HG03460 (cell line): ENCODE measurements at regions not wholly inside any gene's neighbourhood (a gene's known extent, or its start where the extent isn't known, plus 50 kb on each side); places are given as distances from the start of the nearest gene placed in this dataset.
A peak's percentile ranks its signal among the peaks of the same experiment; 100 is the strongest.
"Not testable (repeated sequence)": the region's sequence is repeated elsewhere in the genome, so short reads cannot be mapped to it uniquely, and the experiment has no call there.

Source experiments
- ATAC-seq: cut with Tn5 transposase; IDR thresholded peaks from one replicate; pipeline ENCODE4 v1.9.1; 2021; ENCODE audit not compliant: unreplicated experiment

DNA sequence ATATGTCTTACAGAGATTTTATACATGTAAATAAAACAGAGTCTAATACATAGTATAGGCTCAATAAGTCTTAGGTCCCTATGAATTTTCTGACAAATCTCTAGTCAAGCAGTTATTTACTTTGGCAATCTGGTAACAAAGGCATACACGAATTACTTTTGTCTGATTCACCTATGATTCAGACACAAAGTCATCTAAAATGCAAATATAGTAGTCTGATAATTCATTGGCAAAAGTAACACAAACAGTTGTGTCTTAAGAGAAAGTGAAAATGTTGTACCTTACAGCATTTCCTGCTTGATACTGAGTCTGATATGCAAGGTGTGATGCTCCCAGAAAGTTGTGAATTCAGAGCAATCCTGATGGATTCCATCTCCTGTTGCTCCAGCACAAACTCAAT is 209.4 kb upstream of the PRSS1 start:
- no peak for ATAC-seq

DNA sequence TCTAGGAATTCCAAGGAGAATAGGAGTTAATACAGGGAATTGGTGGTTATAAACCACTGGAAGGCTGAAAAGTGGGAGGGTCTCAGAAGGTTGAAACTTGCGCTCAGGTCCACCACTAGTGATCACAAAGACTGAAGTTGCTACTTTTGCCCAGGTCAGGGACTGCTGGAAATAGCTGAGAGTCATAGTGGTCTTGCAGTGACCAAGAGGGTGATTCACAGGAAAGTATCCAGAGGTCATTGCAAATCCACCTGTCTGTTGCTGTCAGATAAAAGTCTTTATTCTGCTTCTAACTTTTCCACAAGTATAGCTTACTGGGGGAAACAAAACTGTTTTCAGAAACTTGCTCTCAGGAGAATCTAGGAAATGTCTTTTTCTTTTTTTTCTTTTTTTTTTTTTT is 211.5 kb upstream of the PRSS1 start:
- ATAC-seq = no peak

DNA sequence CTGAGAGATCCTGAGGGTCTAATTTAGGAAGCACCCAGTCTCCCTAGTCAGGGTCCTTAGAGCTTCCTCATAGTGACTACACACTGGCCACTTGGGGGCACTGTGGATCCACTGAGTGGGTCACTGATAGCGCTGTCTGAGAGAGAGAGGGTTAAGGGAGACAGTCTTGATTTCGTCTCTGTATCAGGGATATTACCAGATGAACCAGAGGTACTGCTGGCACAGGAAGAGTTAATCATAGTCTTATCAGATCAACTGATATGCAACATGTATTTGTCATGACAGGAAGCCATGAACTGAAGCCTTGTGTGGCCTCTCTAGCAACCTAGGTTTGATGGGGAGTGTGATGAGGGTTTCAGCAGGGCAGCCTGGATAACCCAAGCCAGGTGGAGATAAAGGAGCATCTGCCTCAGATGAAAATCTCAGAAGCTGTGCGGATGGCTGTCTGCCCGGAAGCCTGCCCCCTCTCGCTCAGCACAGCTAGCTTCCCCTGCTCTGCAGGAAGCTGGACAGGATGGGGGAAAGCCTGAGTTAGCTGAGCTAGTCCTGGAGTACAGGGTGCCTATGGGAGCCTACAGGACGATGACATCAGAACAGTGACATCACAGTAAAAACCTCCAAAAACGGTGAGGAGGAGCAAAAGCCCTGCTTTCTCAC is 214.0 kb upstream of the PRSS1 start:
- ATAC-seq = peak; percentile 91

DNA sequence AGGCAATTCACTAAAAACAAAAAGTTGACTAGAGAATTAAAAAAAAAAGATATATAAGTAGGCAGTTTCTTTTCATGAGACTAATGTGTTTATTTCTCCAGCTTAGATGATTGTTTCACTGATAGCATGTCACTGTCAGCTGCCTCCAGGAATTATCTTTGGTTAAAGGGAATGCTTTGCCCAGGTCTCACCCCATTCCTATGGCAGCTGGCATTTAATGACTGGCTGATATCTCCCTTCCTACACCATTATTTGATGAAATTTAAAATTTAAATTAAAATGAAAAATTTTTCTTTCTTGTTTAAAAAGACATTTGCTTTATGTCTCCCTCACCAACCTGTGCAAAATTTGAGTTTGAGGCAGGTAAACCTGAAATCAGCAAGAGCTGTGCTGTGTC is 214.5 kb upstream of the PRSS1 start:
- ATAC-seq = no peak

DNA sequence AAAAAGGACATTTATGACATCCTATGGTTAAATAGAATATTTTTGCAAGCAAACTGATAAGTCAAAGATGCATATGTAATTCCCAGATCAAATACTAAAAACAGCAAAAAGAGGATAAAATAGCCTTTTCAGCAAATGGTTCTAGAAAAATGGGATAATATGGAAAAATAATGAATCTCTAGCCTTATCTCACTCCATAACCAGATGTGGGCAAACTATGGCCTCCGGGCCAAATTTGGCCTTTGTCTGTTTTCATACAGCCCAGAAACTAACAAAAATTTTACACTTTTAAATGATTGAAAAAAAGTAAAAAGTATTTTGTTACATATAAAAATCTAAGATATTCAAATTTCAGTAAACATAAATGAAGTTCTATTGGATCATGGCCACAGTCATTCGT is 215.4 kb upstream of the PRSS1 start:
- ATAC-seq = no peak

DNA sequence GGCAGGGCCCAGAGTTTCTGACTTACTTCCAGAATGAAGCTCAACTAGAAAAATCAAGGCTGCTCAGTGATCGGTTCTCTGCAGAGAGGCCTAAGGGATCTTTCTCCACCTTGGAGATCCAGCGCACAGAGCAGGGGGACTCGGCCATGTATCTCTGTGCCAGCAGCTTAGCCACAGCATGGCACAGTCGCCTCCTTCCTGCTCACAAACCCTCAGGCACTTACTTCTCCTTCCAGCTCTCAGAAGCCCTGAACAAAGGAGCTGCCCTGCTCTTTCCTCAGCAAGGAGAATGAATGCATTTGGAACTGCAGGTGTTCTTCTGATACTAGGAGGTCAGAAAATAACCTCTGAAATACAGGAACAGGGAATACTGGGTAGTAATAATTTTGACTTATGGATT is 219.7 kb upstream of the PRSS1 start:
- no peak for ATAC-seq

DNA sequence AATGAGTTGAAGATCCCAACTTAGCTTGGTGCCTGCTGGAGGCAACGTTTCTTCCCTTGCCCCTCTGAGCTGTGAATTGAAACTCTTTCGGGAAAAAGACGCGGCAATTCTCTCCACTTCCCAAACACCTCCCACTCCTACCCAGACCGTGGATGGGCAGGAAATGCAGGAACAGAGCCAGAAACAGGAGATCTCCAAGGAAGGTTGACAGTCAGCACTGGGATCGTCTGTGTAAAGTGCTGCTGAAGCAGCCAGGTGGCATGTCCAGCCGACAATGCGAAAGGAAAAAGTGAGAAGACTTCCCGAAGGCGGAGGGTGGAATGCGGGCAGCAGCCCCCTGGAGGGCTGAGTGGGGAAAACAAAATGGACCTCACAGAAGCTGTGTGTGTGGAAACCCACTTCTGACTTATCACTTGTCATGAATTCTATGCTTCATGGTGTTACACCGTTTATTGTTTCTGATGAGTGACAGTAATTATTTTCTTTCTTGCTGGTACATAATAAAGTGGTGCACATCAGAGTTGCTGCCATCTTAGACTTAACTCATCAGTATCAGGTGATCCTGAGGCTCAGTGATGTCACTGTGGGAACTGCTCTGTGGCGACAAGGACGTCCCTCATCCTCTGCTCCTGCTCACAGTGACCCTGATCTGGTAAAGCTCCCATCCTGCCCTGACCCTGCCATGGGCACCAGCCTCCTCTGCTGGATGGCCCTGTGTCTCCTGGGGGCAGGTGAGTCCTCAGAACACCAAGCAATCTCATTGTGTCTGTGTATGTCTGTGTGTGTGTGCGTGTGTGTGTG is 220.5 kb upstream of the PRSS1 start:
- ATAC-seq = no peak

DNA sequence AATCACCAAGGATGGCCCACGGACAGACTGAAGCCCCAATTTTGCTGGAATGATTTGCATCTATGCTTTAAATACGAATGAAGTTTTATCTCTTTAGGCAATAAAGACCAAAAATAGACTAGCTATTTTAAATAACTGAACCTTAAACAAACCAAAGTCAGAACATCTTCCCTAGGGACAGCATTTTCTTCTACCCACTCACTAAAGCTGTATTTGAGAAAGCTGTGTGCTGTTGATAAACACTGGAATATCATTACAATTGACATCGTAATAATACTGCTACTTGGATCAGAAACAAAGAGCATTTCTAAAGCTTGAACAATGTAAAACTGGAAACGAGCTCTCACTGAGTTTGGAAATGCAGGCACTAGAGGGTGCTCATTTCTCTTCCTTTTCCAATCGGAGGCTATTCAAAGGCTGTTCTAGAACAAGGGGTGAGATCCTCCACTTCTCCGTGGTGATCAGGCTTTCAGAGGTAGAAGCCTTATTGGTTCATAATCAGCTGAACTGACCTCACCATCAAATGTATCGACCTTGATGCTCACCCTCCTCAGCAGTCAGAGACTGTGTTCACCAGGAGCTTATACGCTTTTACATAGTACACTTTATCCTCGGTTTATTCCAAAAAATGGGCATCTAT is 225.3 kb upstream of the PRSS1 start:
- no peak for ATAC-seq

DNA sequence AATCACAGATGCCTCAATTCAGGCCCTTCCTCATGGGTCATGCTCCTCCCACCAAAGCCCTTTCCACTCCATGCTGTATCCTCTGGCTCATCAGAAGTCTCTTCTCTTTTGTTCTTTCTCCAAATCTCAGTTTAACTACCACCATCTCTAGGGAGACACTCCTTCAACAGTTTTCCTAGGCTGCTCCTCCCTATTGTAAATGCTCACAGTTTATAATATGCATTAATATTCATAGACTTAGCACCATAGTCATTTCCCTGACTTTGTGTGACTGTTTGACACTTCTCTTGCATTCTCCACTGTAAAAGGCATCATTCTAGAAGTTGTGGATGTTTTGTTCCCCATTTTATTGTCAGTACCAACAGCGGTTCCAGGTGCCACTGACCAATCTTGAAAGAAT is 226.5 kb upstream of the PRSS1 start:
- no peak for ATAC-seq

DNA sequence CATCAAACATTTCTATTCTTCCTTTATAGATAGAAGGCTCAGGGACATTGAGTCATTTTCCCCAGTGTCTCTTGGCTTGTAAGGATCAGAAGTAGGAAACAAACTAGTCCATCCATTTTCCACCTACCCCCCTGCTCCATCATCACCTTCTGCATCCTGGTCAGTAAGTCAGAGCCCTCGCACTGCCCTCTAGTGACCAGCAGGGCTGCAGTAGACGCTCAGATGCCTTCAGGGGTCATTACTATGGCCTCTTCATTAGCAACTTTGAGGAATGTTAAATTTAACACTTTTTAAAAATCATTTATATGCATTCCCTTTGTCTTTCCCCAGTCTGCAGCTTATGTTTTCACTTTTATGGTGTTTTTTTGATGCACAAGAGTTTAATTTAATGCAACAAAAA is 228.4 kb upstream of the PRSS1 start:
- ATAC-seq = not testable (repeated sequence)

DNA sequence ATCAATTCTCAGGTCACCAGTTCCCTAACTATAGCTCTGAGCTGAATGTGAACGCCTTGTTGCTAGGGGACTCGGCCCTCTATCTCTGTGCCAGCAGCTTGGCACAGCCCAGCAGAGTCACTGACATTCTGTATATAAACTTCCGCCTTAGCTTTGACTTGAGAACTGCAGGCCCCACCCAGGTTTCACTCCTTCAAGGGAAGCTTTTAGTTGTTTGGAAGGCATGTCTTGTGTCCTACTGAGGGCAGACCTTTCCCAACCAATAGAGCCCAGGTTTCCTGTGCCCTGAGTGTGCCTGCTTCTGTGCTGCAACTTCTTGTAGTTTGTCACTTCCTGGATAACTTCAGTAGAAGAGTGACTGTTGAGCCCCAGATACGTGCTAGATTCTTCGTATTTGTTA is 228.8 kb upstream of the PRSS1 start:
- ATAC-seq = not testable (repeated sequence)

DNA sequence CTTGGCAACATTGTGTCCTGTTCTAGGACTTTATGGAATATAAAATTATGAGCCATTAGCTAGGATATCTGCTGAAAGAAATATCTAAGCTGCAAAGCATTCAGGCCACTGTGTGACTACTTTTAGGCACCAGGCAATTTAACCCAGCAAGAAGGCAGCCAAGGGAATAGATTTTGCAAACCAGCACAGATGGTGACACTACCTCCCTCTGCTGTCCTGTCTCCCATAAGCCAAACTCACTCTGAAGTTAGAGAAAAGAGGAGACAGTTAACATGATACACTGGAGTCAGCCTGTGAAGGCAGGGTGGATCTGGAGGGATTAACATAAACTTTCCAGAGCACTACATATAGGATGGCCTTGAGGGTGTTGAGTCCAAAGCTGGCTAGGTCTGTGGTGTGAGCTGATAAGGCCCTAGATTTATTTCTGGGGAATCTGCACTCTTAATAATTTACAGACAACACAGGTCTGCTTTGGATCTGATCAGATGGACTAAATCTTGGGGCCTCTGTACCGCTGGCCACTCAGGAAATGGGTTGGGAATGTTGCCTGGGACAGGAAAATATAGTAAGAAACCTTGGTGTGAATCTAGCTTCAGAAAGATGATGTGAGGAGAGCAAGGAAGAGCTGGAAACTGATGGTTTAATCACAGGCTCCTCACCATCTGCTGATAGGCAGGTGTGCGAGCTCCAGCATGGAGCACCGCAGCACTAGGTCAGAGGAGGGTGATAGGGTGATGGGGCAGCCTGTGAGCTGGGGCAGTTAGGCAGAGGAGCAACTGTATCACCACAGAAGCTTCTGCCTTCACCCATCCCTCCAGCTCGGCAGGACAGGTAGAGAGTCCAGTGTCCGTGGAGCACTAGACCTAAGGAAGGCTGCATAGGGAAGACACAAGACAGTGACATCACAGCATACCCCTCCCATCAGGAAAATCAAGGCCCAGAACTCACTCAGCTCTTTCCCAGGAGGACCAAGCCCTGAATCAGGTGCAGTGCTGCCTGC is 229.9 kb upstream of the PRSS1 start:
- ATAC-seq = no peak

DNA sequence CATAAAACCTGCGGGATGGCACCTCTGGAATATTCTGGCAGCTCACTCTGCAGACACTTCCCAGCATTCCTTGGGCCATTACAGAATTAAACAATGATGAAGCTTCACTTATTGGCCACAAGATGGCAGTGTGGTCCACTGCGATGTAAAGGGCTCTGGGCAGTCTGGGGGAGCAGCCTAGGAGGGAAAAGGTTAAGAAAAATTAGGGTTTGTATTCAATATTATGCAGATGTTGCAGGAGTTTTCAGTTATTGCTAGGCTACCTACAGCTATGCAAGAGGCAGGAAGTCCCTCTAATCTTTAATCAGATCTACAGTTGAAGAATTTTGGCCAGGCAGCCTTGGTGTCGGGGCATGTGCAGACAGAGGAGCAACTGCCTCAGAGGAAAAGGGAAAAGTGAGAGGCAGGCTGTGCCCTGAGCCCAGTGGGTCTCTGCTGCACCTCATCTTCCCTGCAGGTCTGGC is 233.2 kb upstream of the PRSS1 start:
- peak; percentile 93 for ATAC-seq

DNA sequence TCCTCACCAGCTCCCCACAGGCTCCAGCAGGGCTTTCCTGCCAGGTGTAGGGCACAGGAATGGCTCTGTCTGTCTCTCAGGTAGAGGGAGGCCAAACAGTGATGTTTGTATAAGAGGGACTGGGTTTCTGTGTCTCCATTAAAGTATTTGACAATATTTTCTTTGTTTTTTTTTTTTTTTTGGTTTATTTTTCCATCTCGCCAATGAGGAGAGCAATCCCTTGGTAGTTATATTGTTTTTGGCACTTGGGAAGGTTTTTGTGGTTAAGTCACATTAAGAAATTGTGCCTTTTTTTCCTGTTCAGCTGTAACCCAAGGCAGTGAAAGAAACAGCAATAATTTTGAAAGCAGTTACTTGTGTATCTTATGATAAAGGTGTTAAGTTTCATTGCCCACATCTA is 234.6 kb upstream of the PRSS1 start:
- ATAC-seq = not testable (repeated sequence)

DNA sequence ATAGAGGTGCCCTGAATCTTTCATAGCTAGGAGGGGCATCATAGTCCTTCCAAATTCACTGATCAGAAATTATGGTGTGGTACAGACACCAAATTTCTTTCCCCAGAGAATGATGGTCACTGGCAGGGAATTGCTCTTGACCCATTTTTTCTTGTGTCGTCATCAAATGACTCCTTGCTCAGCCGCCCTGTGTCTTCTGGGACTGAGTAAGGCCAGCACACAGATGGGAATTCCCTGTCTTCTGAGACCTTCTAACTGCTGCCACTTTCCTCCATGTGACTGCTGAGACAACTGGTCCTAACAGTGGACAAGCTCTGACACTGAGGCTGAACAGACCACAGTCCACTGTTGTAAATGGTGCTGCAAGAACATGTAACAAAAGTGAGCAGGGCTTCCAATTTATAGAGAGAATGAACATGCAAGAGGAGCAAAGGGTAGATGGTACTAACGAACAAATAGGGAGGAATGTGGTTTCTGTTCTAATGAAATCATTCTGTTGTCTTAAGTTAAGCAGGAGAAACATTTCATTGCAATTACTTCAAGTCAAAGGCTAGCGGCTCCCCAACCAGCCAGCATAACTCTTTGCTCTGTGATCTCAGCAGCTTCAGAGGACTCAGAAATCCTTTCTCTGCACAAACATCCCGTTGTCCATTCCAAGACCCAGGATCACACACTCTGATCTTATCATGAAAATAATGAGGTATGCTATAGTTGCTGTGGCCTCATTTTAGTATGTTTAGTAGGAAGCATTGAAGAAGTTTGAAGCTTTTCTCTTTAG is 235.9 kb upstream of the PRSS1 start:
- ATAC-seq = no peak

DNA sequence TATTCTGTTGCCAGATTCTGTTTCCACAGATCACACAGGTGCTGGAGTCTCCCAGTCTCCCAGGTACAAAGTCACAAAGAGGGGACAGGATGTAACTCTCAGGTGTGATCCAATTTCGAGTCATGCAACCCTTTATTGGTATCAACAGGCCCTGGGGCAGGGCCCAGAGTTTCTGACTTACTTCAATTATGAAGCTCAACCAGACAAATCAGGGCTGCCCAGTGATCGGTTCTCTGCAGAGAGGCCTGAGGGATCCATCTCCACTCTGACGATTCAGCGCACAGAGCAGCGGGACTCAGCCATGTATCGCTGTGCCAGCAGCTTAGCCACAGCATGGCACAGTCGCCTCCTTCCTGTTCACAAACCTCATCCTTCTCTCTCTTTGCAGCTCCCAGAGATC is 237.5 kb upstream of the PRSS1 start:
- ATAC-seq = no peak

DNA sequence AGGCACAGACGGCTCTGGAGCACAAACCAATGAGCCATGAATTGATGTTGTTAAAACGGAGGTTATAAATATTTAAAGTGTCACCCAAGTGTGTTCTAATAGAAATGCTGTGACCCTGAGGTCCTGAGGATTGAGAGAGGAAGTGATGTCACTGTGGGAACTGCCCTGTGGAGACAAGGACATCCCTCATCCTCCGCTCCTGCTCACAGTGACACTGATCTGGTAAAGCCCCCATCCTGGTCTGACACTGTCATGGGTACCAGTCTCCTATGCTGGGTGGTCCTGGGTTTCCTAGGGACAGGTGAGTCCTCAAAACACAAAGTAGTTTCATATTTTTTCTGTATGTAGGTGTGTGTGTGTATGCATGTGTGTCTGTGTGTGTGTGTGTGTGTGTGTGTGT is 237.9 kb upstream of the PRSS1 start:
- ATAC-seq = no peak

DNA sequence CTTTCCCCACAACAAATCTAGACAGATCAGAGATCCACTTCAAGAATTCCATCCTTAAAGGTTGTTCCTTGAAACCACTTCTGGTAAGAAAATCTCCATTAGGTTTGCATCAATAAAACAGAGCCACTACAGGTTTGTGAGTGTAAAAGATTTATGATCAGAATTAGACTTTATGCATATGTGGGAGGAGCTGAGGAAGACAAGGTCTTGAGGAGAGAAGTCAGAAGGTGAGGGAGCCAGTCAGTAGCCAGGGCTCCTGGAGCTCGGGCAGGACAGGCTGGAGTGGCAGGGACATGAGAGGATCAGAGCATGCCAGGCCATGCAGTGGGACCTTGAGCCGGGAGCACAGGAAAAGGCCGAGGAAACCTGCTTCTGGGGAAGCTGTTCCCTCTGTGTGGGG is 240.0 kb upstream of the PRSS1 start:
- ATAC-seq = not testable (repeated sequence)

DNA sequence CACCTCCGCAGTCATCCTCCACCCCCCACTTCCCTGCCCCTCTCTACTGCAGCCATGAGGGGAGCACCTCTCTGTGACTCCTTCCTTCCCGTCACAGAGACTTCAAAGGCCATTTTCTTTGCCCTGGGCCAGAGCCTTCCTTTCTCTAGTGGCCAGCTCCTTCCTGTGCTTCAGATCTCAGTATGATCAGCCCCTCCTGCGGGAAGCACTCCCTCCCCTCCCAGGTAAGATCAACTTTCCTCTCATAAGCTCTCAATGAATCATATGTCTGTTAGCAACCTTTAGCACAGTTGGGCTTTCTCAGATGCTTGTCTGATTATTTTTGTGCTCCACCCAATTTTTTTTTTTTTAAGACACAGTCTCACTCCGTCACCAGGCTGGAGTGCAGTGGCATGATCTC is 241.0 kb upstream of the PRSS1 start:
- ATAC-seq = no peak

DNA sequence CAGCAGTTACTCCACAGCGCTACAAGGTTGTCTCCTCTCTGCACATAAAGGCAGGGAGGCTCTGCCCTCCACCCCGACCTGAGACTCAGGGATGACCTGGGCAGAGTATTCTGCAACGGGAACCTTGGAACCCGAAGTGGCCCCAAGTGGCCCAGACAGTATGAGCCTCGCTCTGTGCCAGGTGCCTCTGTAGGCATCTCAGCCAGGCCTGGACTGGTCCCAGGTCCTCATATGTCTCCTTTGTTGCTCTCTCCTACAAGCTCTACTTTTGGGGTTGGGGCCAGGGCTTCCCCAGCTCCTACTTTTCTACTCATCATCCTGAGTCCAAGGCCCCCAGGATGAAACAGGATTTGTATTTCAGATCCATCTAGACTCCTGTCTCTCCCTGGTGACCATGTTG is 241.5 kb upstream of the PRSS1 start:
- ATAC-seq = no peak
